ENCODE measurements at regions not wholly inside any gene's neighbourhood (a gene's known extent, or its start where the extent isn't known, plus 50 kb on each side); places are given as distances from the start of the nearest gene placed in this dataset.

DNA sequence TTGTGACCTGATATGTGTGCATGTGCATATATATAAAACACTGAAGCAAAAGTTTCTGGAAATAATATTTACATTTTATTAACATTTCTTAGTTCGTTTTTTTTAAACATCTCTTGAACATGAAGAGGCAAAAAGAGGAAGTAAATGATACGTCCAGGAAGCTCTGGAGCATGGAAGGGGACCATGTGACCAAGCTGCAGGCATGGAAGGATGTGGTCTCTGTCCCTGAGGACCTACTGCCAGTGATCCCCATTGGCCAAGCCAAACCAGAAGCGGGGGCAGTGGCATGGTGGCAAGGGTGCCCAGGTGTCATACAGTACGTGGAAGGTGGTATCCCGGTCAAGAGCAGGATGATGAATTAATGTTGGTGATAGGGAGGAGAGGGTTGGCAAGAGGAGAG lies 268.3 kb upstream of the PROX1 start:
- TF ChIP-seq POLR2A (IDR thresholded peaks at IDR 0.05), result no peak
- TF ChIP-seq, protein P1, sequence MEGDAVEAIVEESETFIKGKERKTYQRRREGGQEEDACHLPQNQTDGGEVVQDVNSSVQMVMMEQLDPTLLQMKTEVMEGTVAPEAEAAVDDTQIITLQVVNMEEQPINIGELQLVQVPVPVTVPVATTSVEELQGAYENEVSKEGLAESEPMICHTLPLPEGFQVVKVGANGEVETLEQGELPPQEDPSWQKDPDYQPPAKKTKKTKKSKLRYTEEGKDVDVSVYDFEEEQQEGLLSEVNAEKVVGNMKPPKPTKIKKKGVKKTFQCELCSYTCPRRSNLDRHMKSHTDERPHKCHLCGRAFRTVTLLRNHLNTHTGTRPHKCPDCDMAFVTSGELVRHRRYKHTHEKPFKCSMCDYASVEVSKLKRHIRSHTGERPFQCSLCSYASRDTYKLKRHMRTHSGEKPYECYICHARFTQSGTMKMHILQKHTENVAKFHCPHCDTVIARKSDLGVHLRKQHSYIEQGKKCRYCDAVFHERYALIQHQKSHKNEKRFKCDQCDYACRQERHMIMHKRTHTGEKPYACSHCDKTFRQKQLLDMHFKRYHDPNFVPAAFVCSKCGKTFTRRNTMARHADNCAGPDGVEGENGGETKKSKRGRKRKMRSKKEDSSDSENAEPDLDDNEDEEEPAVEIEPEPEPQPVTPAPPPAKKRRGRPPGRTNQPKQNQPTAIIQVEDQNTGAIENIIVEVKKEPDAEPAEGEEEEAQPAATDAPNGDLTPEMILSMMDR (IDR thresholded peaks at IDR 0.05 in 4 of 5, conservative IDR thresholded peaks at IDR 0.05 in 1 of 5), result no peak
